Erythroblast (primary cell): ENCODE measurements at regions not wholly inside any gene's neighbourhood (a gene's known extent, or its start where the extent isn't known, plus 50 kb on each side); places are given as distances from the start of the nearest gene placed in this dataset.

Experiments used
- GATA1 ChIP-seq: IDR thresholded peaks from 2 replicates; pipeline ENCODE4 v1.6.1; 2011; ENCODE audit warnings: low read depth, mild to moderate bottlenecking, control low read depth, low read length, moderate library complexity
- POLR2A ChIP-seq: IDR thresholded peaks from 2 replicates; pipeline ENCODE4 v1.6.1; 2011; ENCODE audit warnings: mild to moderate bottlenecking, low read length

DNA sequence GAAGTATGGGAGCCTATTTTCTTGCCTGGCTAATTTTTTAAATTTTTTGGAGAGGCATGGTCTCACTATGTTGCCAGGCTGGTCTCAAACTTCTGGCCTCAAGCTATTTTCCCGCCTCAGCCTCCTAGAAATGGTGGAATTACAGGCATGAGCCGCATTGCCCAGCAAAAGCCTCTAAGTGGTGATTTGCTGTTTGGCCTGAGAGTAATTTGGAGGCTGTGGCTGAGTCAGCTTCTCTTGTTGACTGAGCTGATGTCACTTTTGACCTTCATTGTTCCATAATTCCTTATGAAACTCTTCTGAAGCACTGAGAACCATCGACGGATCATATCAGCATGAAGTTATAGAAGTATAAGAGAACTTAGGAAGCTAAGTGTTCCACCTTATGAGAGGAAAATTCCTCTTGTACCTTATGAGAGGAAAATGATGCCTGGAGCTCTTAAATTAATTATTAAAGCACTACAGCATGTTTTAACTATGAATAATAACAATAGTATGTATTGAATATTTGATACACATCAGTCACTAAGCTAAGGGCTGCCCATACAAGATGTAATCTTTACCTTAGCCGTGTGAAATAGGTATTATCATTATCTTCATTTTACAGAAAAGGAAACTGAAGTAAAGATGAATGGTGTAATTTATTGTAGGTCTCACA, 220.8 kb upstream of the MON1B start:
- TF ChIP-seq POLR2A = no peak
- no peak for TF ChIP-seq GATA1
